ENCODE measurements at regions not wholly inside any gene's neighbourhood (a gene's known extent, or its start where the extent isn't known, plus 50 kb on each side); places are given as distances from the start of the nearest gene placed in this dataset.

- no peak overlapping the region for H3K4me2 ChIP-seq (ENCODE audit: insufficient read depth, low read length)
- dilution Hi-C loops (cut with MboI; ENCODE audit: extremely low pct_ligation_motif_present, low sequenced_read_pairs) (no loop called here), intact Hi-C loops (cut with micrococcal nuclease) (no loop called here)
- H3K9ac ChIP-seq (replicated peaks; ENCODE audit: extremely low read depth, insufficient read depth, low read length) = no peak overlapping the region
- no peaks in the 10 kb centered on the region for H3K9me1 ChIP-seq (replicated peaks; ENCODE audit: control insufficient read depth, extremely low read depth, insufficient read depth, low read length)
- H3K27ac ChIP-seq (ENCODE audit: insufficient read depth, low read depth, low read length) = no peak overlapping the region
- POLR2A ChIA-PET = no interaction called here
- no peaks in the 10 kb centered on the region for H3K36me3 ChIP-seq (ENCODE audit: control insufficient read depth in 2 of 2, extremely low read depth in 1 of 2, insufficient read depth in 2 of 2, low read length in 2 of 2)
- no peak overlapping the region for H3K4me3 ChIP-seq (replicated peaks in 1 of 3; ENCODE audit: insufficient read depth in 1 of 3, low read depth in 1 of 3, low read length in 3 of 3)
- H3K79me2 ChIP-seq (ENCODE audit: control insufficient read depth, insufficient read depth, low read length) = no peaks in the 10 kb centered on the region
- no TSS peak for BruUV-seq (replicated peaks)
- H3K9me3 ChIP-seq (replicated peaks; ENCODE audit: control insufficient read depth, insufficient read depth, low read length) = no peaks in the 10 kb centered on the region
- DNase-seq (ENCODE audit: low read depth, low spot score) = no peak
- no peak overlapping the region for H2AFZ ChIP-seq (ENCODE audit: low read depth, low read length)
- no peaks in the 10 kb centered on the region for H3K27me3 ChIP-seq (ENCODE audit: control insufficient read depth in 2 of 2, insufficient read depth in 2 of 2, low read length in 2 of 2)
- H4K20me1 ChIP-seq (replicated peaks; ENCODE audit: control insufficient read depth, extremely low read depth, insufficient read depth, low read length) = no peaks in the 10 kb centered on the region
- TF ChIP-seq JUN (IDR thresholded peaks at IDR 0.05; ENCODE audit: borderline replicate concordance, insufficient read depth, insufficient read length, low read depth) = no peak
- TF ChIP-seq POLR2AphosphoS5 (IDR thresholded peaks at IDR 0.05; ENCODE audit: insufficient read depth, low read depth, low read length) = no peak
- TF ChIP-seq MYC (IDR thresholded peaks at IDR 0.05; ENCODE audit: low read depth, low read length) = no peak
- TF ChIP-seq GATA2 (IDR thresholded peaks at IDR 0.05; ENCODE audit: insufficient read depth, insufficient read length, low read depth, low read length) = no peak
- TF ChIP-seq, protein P1, sequence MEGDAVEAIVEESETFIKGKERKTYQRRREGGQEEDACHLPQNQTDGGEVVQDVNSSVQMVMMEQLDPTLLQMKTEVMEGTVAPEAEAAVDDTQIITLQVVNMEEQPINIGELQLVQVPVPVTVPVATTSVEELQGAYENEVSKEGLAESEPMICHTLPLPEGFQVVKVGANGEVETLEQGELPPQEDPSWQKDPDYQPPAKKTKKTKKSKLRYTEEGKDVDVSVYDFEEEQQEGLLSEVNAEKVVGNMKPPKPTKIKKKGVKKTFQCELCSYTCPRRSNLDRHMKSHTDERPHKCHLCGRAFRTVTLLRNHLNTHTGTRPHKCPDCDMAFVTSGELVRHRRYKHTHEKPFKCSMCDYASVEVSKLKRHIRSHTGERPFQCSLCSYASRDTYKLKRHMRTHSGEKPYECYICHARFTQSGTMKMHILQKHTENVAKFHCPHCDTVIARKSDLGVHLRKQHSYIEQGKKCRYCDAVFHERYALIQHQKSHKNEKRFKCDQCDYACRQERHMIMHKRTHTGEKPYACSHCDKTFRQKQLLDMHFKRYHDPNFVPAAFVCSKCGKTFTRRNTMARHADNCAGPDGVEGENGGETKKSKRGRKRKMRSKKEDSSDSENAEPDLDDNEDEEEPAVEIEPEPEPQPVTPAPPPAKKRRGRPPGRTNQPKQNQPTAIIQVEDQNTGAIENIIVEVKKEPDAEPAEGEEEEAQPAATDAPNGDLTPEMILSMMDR (IDR thresholded peaks at IDR 0.05; ENCODE audit: extremely low read depth in 1 of 2, insufficient read depth in 1 of 2, low read depth in 1 of 2, low read length in 2 of 2) = no peak
- no peak for TF ChIP-seq EZH2 (IDR thresholded peaks at IDR 0.05; ENCODE audit: borderline replicate concordance, low read depth, low read length, severe bottlenecking)
- TF ChIP-seq POLR2A (IDR thresholded peaks at IDR 0.05; ENCODE audit: low read depth, low read length) = no peak
- TF ChIP-seq FOS (IDR thresholded peaks at IDR 0.05; ENCODE audit: borderline replicate concordance, insufficient read depth, low read length) = no peak
- TF ChIP-seq, protein P2, sequence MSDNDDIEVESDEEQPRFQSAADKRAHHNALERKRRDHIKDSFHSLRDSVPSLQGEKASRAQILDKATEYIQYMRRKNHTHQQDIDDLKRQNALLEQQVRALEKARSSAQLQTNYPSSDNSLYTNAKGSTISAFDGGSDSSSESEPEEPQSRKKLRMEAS (IDR thresholded peaks at IDR 0.05; ENCODE audit: insufficient read depth, insufficient read length) = no peak
- FAIRE-seq = no peak
- CTCF ChIA-PET = no interaction called here
- H3K4me1 ChIP-seq (ENCODE audit: control insufficient read depth, extremely low read depth, insufficient read depth, low read length) = no peaks in the 10 kb centered on the region
Observed at GRCh38 chr10:132997517-132998265, 55.3 kb upstream of the CFAP46 start.

Data from endothelial cell of umbilical vein (primary cell).